HG03354 (cell line): ENCODE measurements at regions not wholly inside any gene's neighbourhood (a gene's known extent, or its start where the extent isn't known, plus 50 kb on each side); places are given as distances from the start of the nearest gene placed in this dataset.
"Not testable (repeated sequence)": the region's sequence is repeated elsewhere in the genome, so short reads cannot be mapped to it uniquely, and the experiment has no call there.

Source experiments
- ATAC-seq: cut with Tn5 transposase; IDR thresholded peaks from one replicate; pipeline ENCODE4 v1.9.1; 2021; ENCODE audit warnings: mild to moderate bottlenecking; ENCODE audit not compliant: unreplicated experiment, poor library complexity, severe bottlenecking

GRCh38 chr7:96770758-96771157 lies 61.1 kb upstream of the SEM1 start:
- ATAC-seq, result no peak

DNA sequence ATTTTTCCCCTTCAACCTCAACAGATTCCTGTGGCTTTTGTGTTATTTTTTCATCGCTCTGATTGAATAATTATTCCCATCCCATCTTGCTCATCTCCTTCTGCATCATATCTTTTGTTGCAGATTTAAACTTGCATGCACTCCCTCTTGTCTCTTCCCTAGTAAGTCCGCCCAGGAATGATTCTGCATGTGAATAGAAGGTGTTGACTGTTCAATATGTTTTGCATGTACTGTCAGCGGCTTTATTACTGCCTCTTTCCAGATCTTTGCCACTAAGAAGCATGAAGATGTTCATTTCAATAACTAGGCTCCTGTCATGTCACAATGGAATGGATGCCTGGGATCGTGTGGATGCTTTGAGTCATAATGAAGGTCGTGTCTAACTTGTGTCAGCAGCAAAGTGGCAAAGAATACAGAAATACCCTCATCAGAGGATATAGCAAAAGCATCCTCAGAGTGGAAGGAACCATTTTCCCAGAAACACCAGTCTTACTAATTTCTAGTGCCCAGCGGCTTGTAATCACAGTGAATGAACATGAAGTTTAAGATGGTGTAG lies 62.6 kb upstream of the SEM1 start:
- no peak for ATAC-seq

DNA sequence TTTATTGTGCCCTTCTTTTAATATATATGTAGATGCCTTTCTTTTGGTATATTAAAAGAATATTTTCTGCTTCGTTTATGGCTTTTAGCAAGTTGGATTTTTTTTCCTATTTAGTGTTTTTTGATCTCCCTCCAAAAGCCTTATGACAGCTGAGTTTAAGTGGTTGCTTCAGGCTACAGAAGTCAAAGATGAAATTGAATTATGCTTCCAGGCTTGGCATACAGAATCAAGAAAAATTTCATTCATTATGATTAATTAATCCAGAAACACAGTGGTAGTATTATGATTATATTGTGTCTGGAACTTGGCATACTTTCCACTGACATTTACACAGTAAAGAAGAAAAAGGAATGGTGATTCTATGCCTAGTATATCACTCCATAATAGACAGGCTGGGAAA lies 63.8 kb upstream of the SEM1 start:
- no peak for ATAC-seq

DNA sequence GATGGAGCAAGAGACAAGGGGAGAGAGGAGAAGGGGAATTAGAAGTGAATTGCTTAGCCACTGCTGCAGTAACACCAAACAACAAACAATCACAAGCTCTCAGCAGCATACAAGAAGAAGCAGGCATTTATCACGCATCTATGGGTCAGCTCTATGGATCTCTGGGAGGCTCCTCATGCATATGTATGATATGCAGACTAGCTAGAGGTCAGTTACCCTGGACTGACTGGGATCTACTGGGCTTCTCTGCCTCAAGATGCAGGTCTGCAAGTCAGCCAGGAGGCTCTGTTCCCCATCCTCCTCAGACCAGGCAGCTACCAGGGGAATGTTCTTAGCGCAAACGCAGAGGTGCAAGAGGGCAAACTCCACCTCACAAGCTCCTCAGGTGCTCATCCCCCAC lies 64.7 kb upstream of the SEM1 start:
- no peak for ATAC-seq

DNA sequence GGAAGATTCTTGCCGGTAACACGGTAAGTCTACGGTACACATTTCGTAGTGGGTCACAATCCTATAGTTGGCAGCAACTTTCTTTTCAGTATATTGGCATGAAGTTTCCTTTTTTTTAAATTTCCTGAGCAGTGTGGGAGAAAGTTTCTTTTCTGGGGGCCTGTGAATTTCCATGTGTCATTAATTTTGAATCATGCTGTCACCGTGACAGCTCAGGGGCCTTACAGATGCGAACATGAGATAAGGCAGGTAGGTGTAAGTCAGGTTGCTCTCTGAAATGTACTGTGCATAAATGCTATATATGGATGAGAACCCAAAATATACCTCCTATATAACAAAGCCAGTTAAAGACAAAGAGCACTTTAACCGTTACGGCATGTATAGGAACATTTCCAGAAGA lies 65.4 kb upstream of the SEM1 start:
- ATAC-seq, result no peak

- ATAC-seq, result no peak
These were observed 68.6 kb upstream of the SEM1 start for GRCh38 chr7:96778263-96778662.

DNA sequence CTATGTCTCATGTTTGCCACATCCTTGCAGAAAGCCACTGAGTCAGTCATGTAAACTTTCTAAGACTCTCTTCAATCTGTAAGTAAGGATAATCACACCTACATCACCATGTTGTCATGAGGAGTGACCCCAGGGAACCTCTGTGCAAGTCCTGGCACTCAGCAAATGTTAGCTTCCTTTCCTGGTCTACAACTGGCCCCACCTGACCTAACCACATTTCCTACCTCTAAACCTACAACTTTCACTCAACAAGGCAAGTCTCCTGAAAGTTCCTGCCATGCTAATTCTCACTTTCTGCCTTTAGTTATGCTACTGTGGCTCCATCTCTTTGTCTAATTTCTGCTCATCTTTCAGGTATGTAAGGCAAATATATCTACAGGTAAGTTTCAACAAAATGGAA lies 72.3 kb upstream of the SEM1 start:
- no peak for ATAC-seq

GRCh38 chr7:96782686-96783298 lies 73.1 kb upstream of the SEM1 start:
- ATAC-seq, result not testable (repeated sequence)

- ATAC-seq, result no peak
These were observed 75.0 kb upstream of the SEM1 start for GRCh38 chr7:96784597-96784996.

GRCh38 chr7:96786261-96786997 lies 76.8 kb upstream of the SEM1 start:
- no peak for ATAC-seq

GRCh38 chr7:96786998-96787395 lies 77.4 kb upstream of the SEM1 start:
- no peak for ATAC-seq

GRCh38 chr7:96789914-96790313 lies 80.3 kb upstream of the SEM1 start:
- ATAC-seq, result no peak

GRCh38 chr7:96792115-96792514 lies 82.5 kb upstream of the SEM1 start:
- ATAC-seq, result peak; percentile 69

GRCh38 chr7:96794063-96794462 lies 84.4 kb upstream of the SEM1 start:
- no peak for ATAC-seq

DNA sequence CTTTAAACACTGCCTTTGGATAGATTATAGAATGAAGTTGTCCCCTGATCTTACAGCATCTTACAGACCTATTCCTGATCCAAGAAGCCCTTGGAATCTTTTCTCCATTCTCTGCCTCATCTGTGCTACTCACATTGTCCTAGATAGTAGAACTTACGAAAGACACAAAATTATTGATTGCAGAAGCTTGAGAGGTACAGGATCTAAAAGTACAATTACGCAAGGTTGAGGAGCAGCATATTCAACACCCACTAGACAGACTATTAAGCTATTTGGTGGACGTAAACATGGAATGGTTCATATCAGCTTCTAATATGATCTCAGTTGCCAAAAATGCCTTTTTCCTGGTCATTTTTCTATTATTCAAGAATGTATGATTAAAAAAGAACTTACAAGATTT lies 90.5 kb upstream of the SEM1 start:
- ATAC-seq, result no peak

DNA sequence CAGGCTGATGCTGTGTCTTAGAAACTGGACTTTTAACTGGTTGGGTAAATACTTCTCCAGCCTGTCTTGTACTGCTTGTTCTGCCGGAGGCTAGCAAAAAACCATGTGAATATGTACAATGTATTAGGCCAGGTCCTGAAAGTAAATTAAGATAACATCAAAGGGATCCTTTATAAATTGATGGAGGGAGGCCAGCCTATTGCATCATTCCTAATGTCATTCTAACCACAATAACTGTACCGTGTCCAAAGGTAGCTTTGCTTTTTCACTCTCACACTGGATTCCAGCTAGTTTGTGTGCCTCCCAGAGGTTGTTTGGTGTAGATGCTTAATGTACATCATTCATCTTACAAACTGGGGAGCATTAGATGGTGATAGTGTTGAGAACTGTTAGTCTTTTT lies 91.2 kb upstream of the SEM1 start:
- no peak for ATAC-seq

DNA sequence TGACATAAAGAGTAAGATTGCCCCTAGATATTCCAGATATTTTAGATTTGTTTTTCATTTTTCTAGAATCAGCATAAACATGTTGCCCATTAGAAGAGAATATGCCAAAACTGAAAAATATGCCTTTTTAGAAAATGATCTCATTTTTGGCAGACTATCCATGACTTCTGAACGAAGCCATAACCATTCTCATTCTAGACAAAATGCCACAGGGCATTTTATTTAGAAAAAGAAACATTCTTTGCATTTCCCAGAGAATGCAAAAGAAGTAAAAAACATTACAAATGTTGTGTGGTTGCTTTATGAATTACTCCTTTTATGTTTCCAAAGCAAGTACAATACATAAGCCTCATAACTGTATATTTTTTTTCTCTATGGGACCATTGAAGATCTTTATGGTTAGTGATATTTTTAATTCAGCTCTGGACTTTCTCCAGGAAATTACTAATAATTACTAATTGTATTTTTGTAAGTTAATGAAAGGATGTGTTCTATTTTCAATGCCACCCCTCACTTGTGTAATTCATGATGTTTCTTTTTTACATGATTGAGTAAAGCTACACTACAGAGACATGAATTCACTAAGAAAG lies 109.6 kb upstream of the SEM1 start:
- no peak for ATAC-seq

- ATAC-seq, result not testable (repeated sequence)
These were observed 111.5 kb upstream of the SEM1 start for GRCh38 chr7:96821131-96821530.

DNA sequence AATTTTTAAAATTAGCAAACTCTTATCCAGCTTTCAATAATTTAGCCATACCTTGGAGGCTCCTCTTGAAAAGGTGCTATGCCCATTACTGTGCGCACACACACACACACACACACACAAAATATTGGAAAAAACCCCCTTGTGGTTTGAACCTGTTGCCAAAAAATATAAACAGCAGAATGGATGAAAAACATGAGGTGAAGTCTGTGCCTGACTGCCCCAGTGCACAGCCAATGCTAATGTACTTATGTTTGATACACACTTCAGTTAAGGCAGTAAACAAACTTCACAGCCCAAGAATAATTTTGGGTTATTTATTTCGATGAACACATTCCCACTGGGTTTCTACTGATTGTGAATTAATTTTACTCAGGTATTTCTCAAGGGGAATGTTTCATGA lies 113.2 kb upstream of the SEM1 start:
- no peak for ATAC-seq

DNA sequence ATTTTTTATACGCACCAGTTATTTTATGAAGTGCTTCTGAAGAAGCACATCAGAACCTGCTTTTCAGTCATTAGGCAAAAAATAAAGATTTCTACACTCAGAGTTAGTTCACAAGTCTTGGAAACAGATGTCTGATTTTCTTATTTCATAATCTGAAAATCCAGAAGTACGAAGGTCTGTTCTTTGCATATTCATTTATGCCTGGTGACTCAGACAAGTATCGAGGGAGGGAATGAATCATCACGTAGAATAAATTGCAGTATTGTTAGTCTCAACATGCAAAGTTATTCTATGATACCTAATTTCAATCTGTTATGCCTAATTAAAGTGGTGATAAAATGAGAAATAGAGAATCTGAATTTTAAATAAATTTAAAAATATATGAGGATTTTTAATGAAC lies 113.6 kb upstream of the SEM1 start:
- no peak for ATAC-seq

DNA sequence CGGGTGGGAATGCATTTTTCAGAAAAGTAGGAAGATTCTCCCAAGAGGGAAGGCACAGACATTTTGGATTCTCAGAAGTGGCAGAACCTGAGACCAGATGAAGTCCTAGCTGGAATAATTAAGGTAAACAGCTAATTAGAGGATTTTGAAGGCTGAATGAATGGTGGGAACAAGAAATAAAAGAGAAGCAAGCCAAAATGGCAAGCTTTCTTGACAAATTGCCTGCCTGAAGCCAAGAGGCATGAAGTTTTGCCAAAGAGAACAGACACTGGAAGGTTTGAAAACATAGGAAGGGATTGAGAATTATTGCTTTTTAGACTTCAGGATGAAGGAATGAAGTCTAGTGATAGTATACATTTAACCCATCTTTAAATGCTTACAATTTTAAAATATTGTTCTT lies 115.0 kb upstream of the SEM1 start:
- no peak for ATAC-seq
